Gastrocnemius medialis (tissue), 4 donors: ENCODE measurements at regions not wholly inside any gene's neighbourhood (a gene's known extent, or its start where the extent isn't known, plus 50 kb on each side); places are given as distances from the start of the nearest gene placed in this dataset.

Experiments used
- ATAC-seq, 2 donors: fragments of 150-250 bp; one replicate each; pipeline ENCODE4 v1.9.1; 2016
- DNase-seq, 2 donors: peaks; one replicate each; pipeline ENCODE4 v3.0.0-alpha.2; 2019
- H3K27ac ChIP-seq, 4 donors: fragments of 200-600 bp; sonication (generic); 1 replicate in 1 of 4; 2 replicates in 3 of 4; pipeline ENCODE4 v1.5.1; 2016 to 2018; ENCODE audit warnings: mild to moderate bottlenecking in 2 of 4, moderate library complexity in 1 of 4
- H3K27me3 ChIP-seq, 3 donors: fragments of 200-600 bp; sonication (generic) in 2 of 3; 1 replicate in 1 of 3; 2 replicates in 2 of 3; pipeline versions ENCODE4 v1.5.1 to v1.6.0; 2016 to 2019; ENCODE audit warnings: mild to moderate bottlenecking in 1 of 3, moderate library complexity in 1 of 3
- H3K36me3 ChIP-seq, 2 donors: fragments of 200-600 bp; sonication (generic) in 1 of 2; one replicate each; pipeline ENCODE4 v1.5.1; 2017 to 2018
- H3K4me1 ChIP-seq, 2 donors: fragments of 200-600 bp; sonication (generic) in 1 of 2; one replicate each; pipeline ENCODE4 v1.5.1; 2016 to 2017; ENCODE audit warnings: mild to moderate bottlenecking in 2 of 2
- H3K4me3 ChIP-seq, 4 donors: fragments of 200-600 bp; sonication (generic) in 3 of 4; 1 replicate in 1 of 4; 2 replicates in 3 of 4; pipeline ENCODE4 v1.5.1; 2016 to 2019; ENCODE audit warnings: mild to moderate bottlenecking in 2 of 4
- H3K9me3 ChIP-seq, 3 donors: fragments of 200-600 bp; sonication (generic) in 2 of 3; 1 replicate in 1 of 3; 2 replicates in 2 of 3; pipeline ENCODE4 v1.5.1; 2016 to 2019
- POLR2A ChIP-seq, 2 donors: fragments of 450-650 bp; IDR thresholded peaks; one replicate each; pipeline ENCODE4 v1.6.1; 2017; ENCODE audit warnings: antibody characterized with exemption in 2 of 2, mild to moderate bottlenecking in 2 of 2, moderate library complexity in 2 of 2
- in situ Hi-C, 4 donors: fragments of 200-750 bp; cut with MboI; loops; one replicate each; pipeline versions ENCODE4 v1.15.0 to v1.8.0; 2017; ENCODE audit warnings: low sequenced_read_pairs in 4 of 4
- intact Hi-C: fragments of 100-400 bp; cut with DNase I; formaldehyde crosslinking; loops from one replicate; pipeline ENCODE4 v1.15.1; 2023; ENCODE audit warnings: low total_unique reads
- TF ChIP-seq, protein P1 (sequence below), 5 experiments: fragments of 450-650 bp in 3 of 5; fragments of 200-600 bp in 2 of 5; sonication (generic) in 2 of 5; IDR thresholded peaks in 4 of 5; conservative IDR thresholded peaks in 1 of 5; 1 replicate in 4 of 5; 2 replicates in 1 of 5; pipeline ENCODE4 v1.5.1; 2016 to 2019; ENCODE audit warnings: antibody characterized with exemption in 5 of 5, mild to moderate bottlenecking in 3 of 5, moderate library complexity in 3 of 5

DNA sequence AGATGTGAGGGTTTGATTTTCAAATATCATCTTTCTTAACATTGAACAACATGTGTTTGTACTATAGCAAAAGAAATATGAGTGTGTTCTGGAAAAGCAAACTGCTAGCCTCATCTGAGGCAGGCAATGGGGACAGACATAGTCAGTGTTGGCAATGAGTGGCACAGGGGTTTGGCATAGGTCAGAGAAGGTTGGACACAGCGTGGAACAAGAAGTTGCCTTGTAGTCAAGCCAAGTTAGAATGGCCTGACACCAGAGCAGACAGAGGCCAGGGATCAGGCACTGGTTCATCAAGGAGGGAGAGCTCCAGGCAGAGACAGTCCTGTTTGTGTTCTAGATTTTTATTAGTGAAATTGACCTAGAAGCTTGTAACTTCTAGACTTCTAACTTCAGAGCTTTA lies 100.8 kb upstream of the TANK start:
- Histone ChIP-seq H3K36me3 (no peaks in the 10 kb centered on the region), H3K9me3 (no peaks in the 10 kb centered on the region), H3K4me3 (no peak overlapping the region), H3K4me1 (peaks cover 0 to 21% of the 10 kb centered on the region in 2 donors), H3K27me3 (no peaks in the 10 kb centered on the region), H3K27ac (peak overlapping the region in 3 of 4 donors; percentile 4 to 76 (median 22))
- in situ Hi-C loops (no loop called here), intact Hi-C loops (no loop called here)
- peak; percentile 56 to 62 for DNase-seq
- peak; percentile 93 to 96 for ATAC-seq
- TF ChIP-seq POLR2A (IDR thresholded peaks at IDR 0.05): no peak
- TF ChIP-seq, protein P1, sequence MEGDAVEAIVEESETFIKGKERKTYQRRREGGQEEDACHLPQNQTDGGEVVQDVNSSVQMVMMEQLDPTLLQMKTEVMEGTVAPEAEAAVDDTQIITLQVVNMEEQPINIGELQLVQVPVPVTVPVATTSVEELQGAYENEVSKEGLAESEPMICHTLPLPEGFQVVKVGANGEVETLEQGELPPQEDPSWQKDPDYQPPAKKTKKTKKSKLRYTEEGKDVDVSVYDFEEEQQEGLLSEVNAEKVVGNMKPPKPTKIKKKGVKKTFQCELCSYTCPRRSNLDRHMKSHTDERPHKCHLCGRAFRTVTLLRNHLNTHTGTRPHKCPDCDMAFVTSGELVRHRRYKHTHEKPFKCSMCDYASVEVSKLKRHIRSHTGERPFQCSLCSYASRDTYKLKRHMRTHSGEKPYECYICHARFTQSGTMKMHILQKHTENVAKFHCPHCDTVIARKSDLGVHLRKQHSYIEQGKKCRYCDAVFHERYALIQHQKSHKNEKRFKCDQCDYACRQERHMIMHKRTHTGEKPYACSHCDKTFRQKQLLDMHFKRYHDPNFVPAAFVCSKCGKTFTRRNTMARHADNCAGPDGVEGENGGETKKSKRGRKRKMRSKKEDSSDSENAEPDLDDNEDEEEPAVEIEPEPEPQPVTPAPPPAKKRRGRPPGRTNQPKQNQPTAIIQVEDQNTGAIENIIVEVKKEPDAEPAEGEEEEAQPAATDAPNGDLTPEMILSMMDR (IDR thresholded peaks at IDR 0.05 in 4 of 5, conservative IDR thresholded peaks at IDR 0.05 in 1 of 5): no peak

DNA sequence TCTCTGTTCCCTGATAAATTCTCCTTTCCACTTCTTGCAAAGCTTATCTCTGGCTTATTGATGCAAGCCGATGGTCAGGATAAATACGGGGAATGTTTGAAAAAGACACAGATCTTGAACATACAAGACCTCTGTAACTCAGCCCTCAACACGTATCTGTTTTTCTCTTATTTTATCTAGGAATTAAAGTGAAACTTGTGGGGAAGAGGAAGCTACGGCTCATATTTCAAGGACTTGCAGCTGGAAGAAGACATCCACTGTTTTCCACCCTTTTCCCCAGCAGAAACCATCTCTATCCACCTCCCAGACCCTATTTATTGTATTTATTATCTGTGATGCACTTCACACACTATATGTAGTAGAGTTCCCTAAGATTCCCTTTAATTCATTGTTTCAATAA lies 98.4 kb upstream of the TANK start:
- Histone ChIP-seq H3K27ac (no peak overlapping the region), H3K36me3 (no peaks in the 10 kb centered on the region), H3K4me3 (no peak overlapping the region), H3K4me1 (peaks cover 0 to 21% of the 10 kb centered on the region in 2 donors), H3K9me3 (no peaks in the 10 kb centered on the region), H3K27me3 (no peaks in the 10 kb centered on the region)
- ATAC-seq: no peak
- in situ Hi-C loops: no loop called here
- TF ChIP-seq, protein P1 (IDR thresholded peaks at IDR 0.05 in 4 of 5, conservative IDR thresholded peaks at IDR 0.05 in 1 of 5): no peak
- TF ChIP-seq POLR2A (IDR thresholded peaks at IDR 0.05): no peak
- DNase-seq: no peak
- intact Hi-C loops: loop anchor here (5.0 kb wide), 1 partner anchor 69 kb away; no protein-coding TSS in a partner anchor

DNA sequence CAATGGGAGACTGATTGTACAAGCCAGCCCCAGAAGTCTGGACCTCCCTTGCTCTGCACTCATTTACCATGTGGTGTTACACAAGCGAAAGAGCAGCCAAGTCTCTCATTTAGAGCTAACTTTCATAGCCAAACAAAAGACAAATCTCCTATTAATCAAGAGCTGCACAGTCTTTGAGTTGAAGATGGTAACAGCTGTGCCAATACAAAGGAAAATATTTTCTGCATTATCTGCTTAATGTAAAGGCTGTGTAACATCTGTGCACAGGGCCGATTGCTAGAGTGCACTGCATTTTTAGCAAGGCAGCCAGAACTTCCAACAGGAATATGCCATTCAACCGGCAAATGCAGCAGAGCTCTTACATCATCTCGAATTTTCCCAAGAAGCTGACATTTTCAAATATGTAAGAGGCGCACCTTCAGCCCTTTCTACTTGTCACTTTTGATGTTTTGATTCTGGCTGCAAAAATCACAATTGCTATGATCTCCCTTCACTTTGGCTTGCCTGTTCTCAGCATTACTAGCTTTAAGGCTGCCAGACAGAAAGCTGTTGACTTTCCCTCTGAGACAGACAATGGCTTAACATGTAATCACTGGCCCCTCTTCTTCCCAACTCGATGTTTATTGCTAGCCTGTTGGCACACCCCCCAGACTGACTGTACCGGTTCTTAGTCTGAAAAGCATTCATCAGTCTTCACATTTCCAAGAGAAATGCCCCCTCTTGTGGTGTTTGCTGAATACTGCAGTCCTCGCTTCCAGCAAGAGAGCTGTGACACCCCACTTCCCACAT lies 96.9 kb upstream of the TANK start:
- Histone ChIP-seq H3K36me3 (no peaks in the 10 kb centered on the region), H3K27me3 (no peaks in the 10 kb centered on the region), H3K9me3 (no peaks in the 10 kb centered on the region), H3K4me1 (peaks cover 0 to 21% of the 10 kb centered on the region in 2 donors), H3K27ac (no peak overlapping the region), H3K4me3 (peak overlapping the region in 1 of 4 donors; percentile 26)
- in situ Hi-C loops (no loop called here), intact Hi-C loops (loop anchor here (5.0 kb wide), 1 partner anchor 71 kb away; no protein-coding TSS in a partner anchor)
- DNase-seq (peak; percentile 62 to 68), ATAC-seq (peak; percentile 76 to 91)
- TF ChIP-seq, protein P1 (IDR thresholded peaks at IDR 0.05 in 4 of 5, conservative IDR thresholded peaks at IDR 0.05 in 1 of 5): peak; percentile 76 to 92 (median 79)
- no peak for TF ChIP-seq POLR2A (IDR thresholded peaks at IDR 0.05)

DNA sequence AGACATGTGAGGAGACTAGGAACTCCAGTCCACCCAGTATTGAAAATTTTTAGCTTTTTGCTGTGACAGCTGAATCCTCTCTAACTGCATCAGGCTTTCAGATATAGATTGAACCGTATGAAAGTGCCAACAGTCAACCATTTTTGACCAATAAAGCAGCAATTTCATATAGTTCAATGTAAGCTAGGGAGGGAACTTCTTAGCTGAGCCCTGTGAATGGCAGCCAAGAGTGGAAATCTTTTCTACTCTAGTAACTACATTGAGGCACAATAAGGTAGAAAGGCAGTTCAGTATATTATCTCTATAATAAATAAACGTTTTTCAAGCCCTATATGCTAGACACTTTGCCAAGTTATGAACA lies 96.3 kb upstream of the TANK start:
- intact Hi-C loops: loop anchor here (5.0 kb wide), 1 partner anchor 72 kb away; no protein-coding TSS in a partner anchor
- Histone ChIP-seq H3K9me3 (no peaks in the 10 kb centered on the region), H3K27ac (no peak overlapping the region), H3K4me1 (peaks cover 0 to 16% of the 10 kb centered on the region in 2 donors), H3K4me3 (peak overlapping the region in 1 of 4 donors; percentile 26), H3K27me3 (no peaks in the 10 kb centered on the region), H3K36me3 (no peaks in the 10 kb centered on the region)
- in situ Hi-C loops: no loop called here
- DNase-seq (no peak), ATAC-seq (no peak)
- TF ChIP-seq, protein P1 (IDR thresholded peaks at IDR 0.05 in 4 of 5, conservative IDR thresholded peaks at IDR 0.05 in 1 of 5): no peak
- no peak for TF ChIP-seq POLR2A (IDR thresholded peaks at IDR 0.05)
